IMR-90 (cell line): ENCODE measurements at regions not wholly inside any gene's neighbourhood (a gene's known extent, or its start where the extent isn't known, plus 50 kb on each side); places are given as distances from the start of the nearest gene placed in this dataset.

Experiments used
- ATAC-seq: fragments of 200-7000 bp; cut with Tn5 transposase; 2 replicates; pipeline ENCODE4 v1.9.1; 2020; ENCODE audit warnings: low read depth, mild to moderate bottlenecking, moderate library complexity
- BruUV-seq: library from RNA; stranded (reverse); fragments of 400-500 nt; replicated peaks from 2 replicates; lab custom pipeline; 2021; lab: Mats Ljungman, UMichigan
- CTCF ChIA-PET: fragments of 300-600 bp; formaldehyde crosslinking; extraction: SDS; loops from one replicate; lab custom pipeline; 2021; ENCODE audit warnings: antibody characterized with exemption; lab: Yijun Ruan, JAX
- POLR2A ChIA-PET: fragments of 300-600 bp; sonication (Branson Sonifier 250); formaldehyde crosslinking; loops from one replicate; lab custom pipeline; 2022; ENCODE audit warnings: antibody characterized with exemption; ENCODE audit not compliant: unreplicated experiment; lab: Charles Lee
- DNase-seq: peaks from one replicate; pipeline ENCODE4 v3.0.0; 2013
- H2AFZ ChIP-seq: replicated peaks from 2 replicates; pipeline ENCODE3; 2013; ENCODE audit warnings: low read length, mild to moderate bottlenecking; ENCODE audit not compliant: poor library complexity
- H2AK5ac ChIP-seq: 2 replicates; pipeline ENCODE4 v1.6.1; 2013; ENCODE audit warnings: low read depth, low read length, inconsistent platforms
- H2AK9ac ChIP-seq: replicated peaks from 2 replicates; pipeline ENCODE3; 2013; ENCODE audit warnings: mild to moderate bottlenecking, low read depth, low read length, moderate library complexity; ENCODE audit not compliant: poor library complexity
- H2BK120ac ChIP-seq: 2 replicates; pipeline ENCODE4 v1.6.1; 2013; ENCODE audit warnings: low read depth, low read length, inconsistent platforms
- H2BK15ac ChIP-seq: 3 replicates; pipeline ENCODE4 v1.6.1; 2013; ENCODE audit warnings: low read depth, low read length, inconsistent platforms
- H2BK20ac ChIP-seq: 2 replicates; pipeline ENCODE4 v1.6.1; 2013; ENCODE audit warnings: low read depth, mild to moderate bottlenecking, inconsistent platforms, low read length, moderate library complexity
- H2BK5ac ChIP-seq: 2 replicates; pipeline ENCODE4 v1.6.1; 2013; ENCODE audit warnings: mild to moderate bottlenecking, low read depth, low read length, inconsistent platforms; ENCODE audit not compliant: poor library complexity, severe bottlenecking
- H3K14ac ChIP-seq: replicated peaks from 2 replicates; pipeline ENCODE4 v1.6.1; 2013; ENCODE audit warnings: low read depth, low read length, inconsistent platforms
- H3K18ac ChIP-seq: 2 replicates; pipeline ENCODE4 v1.6.1; 2013; ENCODE audit warnings: low read depth, low read length, control low read depth
- H3K23ac ChIP-seq: 2 replicates; pipeline ENCODE4 v1.6.1; 2013; ENCODE audit warnings: low read depth, low read length, inconsistent platforms
- H3K27ac ChIP-seq: 2 replicates; pipeline ENCODE4 v1.5.1; 2013; ENCODE audit warnings: mild to moderate bottlenecking, control low read depth, low read length; ENCODE audit not compliant: insufficient read depth
- H3K27me3 ChIP-seq: 2 replicates; pipeline ENCODE4 v1.6.1; 2013; ENCODE audit warnings: low read length; ENCODE audit not compliant: control insufficient read depth, insufficient read depth
- H3K36me3 ChIP-seq: 2 replicates; pipeline ENCODE4 v1.6.1; 2013; ENCODE audit warnings: low read length, mixed read lengths; ENCODE audit not compliant: control insufficient read depth, insufficient read depth
- H3K4ac ChIP-seq: 2 replicates; pipeline ENCODE4 v1.6.1; 2013; ENCODE audit warnings: low read depth, low read length, inconsistent platforms
- H3K4me1 ChIP-seq: 2 replicates; pipeline ENCODE4 v1.6.1; 2013; ENCODE audit warnings: low read length, mixed read lengths; ENCODE audit not compliant: control insufficient read depth, insufficient read depth
- H3K4me2 ChIP-seq: 2 replicates; pipeline ENCODE4 v1.6.1; 2013; ENCODE audit warnings: low read depth, mild to moderate bottlenecking, control low read depth, low read length, moderate library complexity
- H3K4me3 ChIP-seq: 2 replicates; pipeline ENCODE4 v1.5.1; 2013; ENCODE audit warnings: low read depth, mild to moderate bottlenecking, control low read depth, low read length, moderate library complexity; ENCODE audit not compliant: insufficient read depth
- H3K56ac ChIP-seq: 2 replicates; pipeline ENCODE4 v1.6.1; 2013; ENCODE audit warnings: low read length, inconsistent platforms; ENCODE audit not compliant: insufficient read depth; ENCODE audit errors: extremely low read depth
- H3K79me1 ChIP-seq, 2 experiments: 2 replicates each; pipeline ENCODE4 v1.6.1; 2013; ENCODE audit warnings: low read length in 2 of 2, inconsistent platforms in 1 of 2, low read depth in 1 of 2
- H3K9ac ChIP-seq: 2 replicates; pipeline ENCODE4 v1.6.1; 2013; ENCODE audit warnings: low read depth, low read length, control low read depth
- H3K9me1 ChIP-seq: 2 replicates; pipeline ENCODE4 v1.6.1; 2013; ENCODE audit warnings: low read length, inconsistent platforms; ENCODE audit not compliant: insufficient read depth
- H3K9me3 ChIP-seq: 2 replicates; pipeline ENCODE4 v1.6.1; 2013; ENCODE audit warnings: low read length; ENCODE audit not compliant: control insufficient read depth, insufficient read depth
- H4K20me1 ChIP-seq: 2 replicates; pipeline ENCODE4 v1.6.1; 2013; ENCODE audit warnings: low read length, inconsistent platforms; ENCODE audit not compliant: insufficient read depth
- H4K5ac ChIP-seq: 2 replicates; pipeline ENCODE4 v1.6.1; 2013; ENCODE audit warnings: mild to moderate bottlenecking, low read depth, low read length, control low read depth
- H4K8ac ChIP-seq, 2 experiments: 2 replicates each; pipeline ENCODE4 v1.6.1; 2013; ENCODE audit warnings: low read depth in 2 of 2, low read length in 2 of 2, control low read depth in 1 of 2, inconsistent platforms in 1 of 2
- H4K91ac ChIP-seq: 2 replicates; pipeline ENCODE4 v1.6.1; 2013; ENCODE audit warnings: low read depth, low read length, inconsistent platforms; ENCODE audit not compliant: insufficient read depth
- CHD1 ChIP-seq: IDR thresholded peaks from 2 replicates; pipeline ENCODE4 v1.6.1; 2012; ENCODE audit warnings: low read depth, low read length, improper control_type of control experiment
- MAZ ChIP-seq: IDR thresholded peaks from 2 replicates; pipeline ENCODE4 v1.6.1; 2012; ENCODE audit warnings: low read depth, mild to moderate bottlenecking, low read length, improper control_type of control experiment, moderate library complexity, borderline replicate concordance
- MXI1 ChIP-seq: IDR thresholded peaks from 2 replicates; pipeline ENCODE4 v1.6.1; 2012; ENCODE audit warnings: low read depth, mild to moderate bottlenecking, low read length, moderate library complexity, borderline replicate concordance
- WGBS, 2 experiments: methylation state at CpG; one replicate each; pipeline versions ENCODE4 v1.1.5 to v1.1.7; 2013; ENCODE audit warnings: missing lambda C conversion rate in 2 of 2; ENCODE audit not compliant: insufficient read length in 1 of 2; ENCODE audit errors: extremely low coverage in 2 of 2; 5-methylcytosine and 5-hydroxymethylcytosine counted together
- dilution Hi-C: fragments of 300-500 bp; cut with HindIII; formaldehyde crosslinking; loops from one replicate; pipeline ENCODE4 v1.14.3; 2018; ENCODE audit warnings: low sequenced_read_pairs; ENCODE audit not compliant: unreplicated experiment
- in situ Hi-C: fragments of 300-500 bp; cut with MboI; formaldehyde crosslinking; loops from 3 replicates; pipeline ENCODE4 v1.14.3; 2019; ENCODE audit warnings: low sequenced_read_pairs, inconsistent platforms, mixed read lengths
- intact Hi-C: fragments of 100-400 bp; cut with micrococcal nuclease; formaldehyde crosslinking; loops from 2 replicates; pipeline ENCODE4 v1.10.0; 2022

DNA sequence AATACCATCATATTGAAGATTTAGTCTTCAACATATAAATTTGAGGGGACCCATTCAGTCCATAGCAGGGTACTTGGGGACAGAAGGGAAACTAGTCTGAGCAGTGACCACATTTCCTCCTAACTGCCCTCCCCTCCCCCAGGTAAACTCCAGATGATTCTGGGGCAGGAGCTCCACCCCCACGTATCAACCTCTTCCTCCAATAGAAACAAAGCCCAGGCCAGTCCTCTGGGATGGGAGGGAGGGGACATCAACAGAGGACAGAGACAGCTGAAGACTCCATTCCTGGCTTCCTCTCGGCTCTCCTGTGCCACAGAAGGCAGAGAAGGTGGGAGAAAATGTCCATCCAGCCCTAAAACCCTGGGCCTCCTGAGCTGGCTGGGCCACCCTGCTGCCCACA, 85.0 kb upstream of the TOP1 start:
- no peak overlapping the region for H2AK9ac ChIP-seq
- no peaks in the 10 kb centered on the region; the same call in 1 of the 2 replicates for H4K20me1 ChIP-seq
- no peak overlapping the region for H3K9ac ChIP-seq
- no peak overlapping the region for H3K4me3 ChIP-seq
- no peak overlapping the region for H2BK15ac ChIP-seq
- no peak overlapping the region for H3K56ac ChIP-seq
- no peak overlapping the region for H4K8ac ChIP-seq
- H3K4me1 ChIP-seq, result peaks cover 1% of the 10 kb centered on the region; the same call in 1 of the 2 replicates
- H4K91ac ChIP-seq, result no peak overlapping the region
- no peak for ATAC-seq
- ChIA-PET CTCF (no interaction called here), POLR2A (no interaction called here)
- H3K9me3 ChIP-seq, result no peaks in the 10 kb centered on the region
- no peak overlapping the region for H3K14ac ChIP-seq
- no peak overlapping the region for H2BK5ac ChIP-seq
- TF ChIP-seq MAZ, result no peak
- TF ChIP-seq CHD1, result no peak
- no peak for TF ChIP-seq MXI1
- H2AK5ac ChIP-seq, result no peak overlapping the region
- no peak overlapping the region for H2AFZ ChIP-seq
- no peak overlapping the region for H3K4ac ChIP-seq
- no peaks in the 10 kb centered on the region; a peak in 1 of 4 replicates for H3K79me1 ChIP-seq
- in situ Hi-C loops (loop anchor here (10.0 kb wide), 1 partner anchor 199 kb away; no protein-coding TSS in a partner anchor), intact Hi-C loops (no loop called here), dilution Hi-C loops (no loop called here)
- no peak overlapping the region for H3K23ac ChIP-seq
- peaks cover 4% of the 10 kb centered on the region; the same call in 1 of the 2 replicates for H3K9me1 ChIP-seq
- no peak overlapping the region for H2BK120ac ChIP-seq
- no peak overlapping the region for H2BK20ac ChIP-seq
- no peak overlapping the region for H3K18ac ChIP-seq
- H3K27me3 ChIP-seq, result no peaks in the 10 kb centered on the region
- no peak overlapping the region for H3K27ac ChIP-seq
- WGBS, 2 experiments, result no CpG with 5 or more reads among the region's 2 CpGs
- H4K5ac ChIP-seq, result no peak overlapping the region
- DNase-seq, result no peak
- no peaks in the 10 kb centered on the region for H3K36me3 ChIP-seq
- H3K4me2 ChIP-seq, result no peak overlapping the region
- BruUV-seq, result no TSS peak
